GM18511 (cell line): ENCODE measurements at regions not wholly inside any gene's neighbourhood (a gene's known extent, or its start where the extent isn't known, plus 50 kb on each side); places are given as distances from the start of the nearest gene placed in this dataset.
"Not testable (repeated sequence)": the region's sequence is repeated elsewhere in the genome, so short reads cannot be mapped to it uniquely, and the experiment has no call there.

ENCODE experiments used
- ATAC-seq: cut with Tn5 transposase; IDR thresholded peaks from one replicate; pipeline ENCODE4 v1.9.1; 2021; ENCODE audit warnings: mild to moderate bottlenecking, moderate library complexity; ENCODE audit not compliant: unreplicated experiment

GRCh38 chrX:101823236-101823635, 108.6 kb downstream of the ZMAT1 start:
- ATAC-seq, result no peak

- not testable (repeated sequence) for ATAC-seq
Observed at GRCh38 chrX:101817739-101818138, 114.1 kb downstream of the ZMAT1 start.

GRCh38 chrX:101813200-101813599, 118.6 kb downstream of the ZMAT1 start:
- ATAC-seq, result no peak

GRCh38 chrX:101803451-101803850, 128.4 kb downstream of the ZMAT1 start:
- no peak for ATAC-seq

GRCh38 chrX:101799387-101799786, 132.4 kb downstream of the ZMAT1 start:
- peak; percentile 100 for ATAC-seq

- no peak for ATAC-seq
Observed at GRCh38 chrX:101787934-101788333, 128.3 kb upstream of the ARMCX2 start.

GRCh38 chrX:101785142-101785541, 125.5 kb upstream of the ARMCX2 start:
- no peak for ATAC-seq

GRCh38 chrX:101780421-101780820, 120.8 kb upstream of the ARMCX2 start:
- ATAC-seq, result not testable (repeated sequence)

GRCh38 chrX:101774340-101774739, 114.7 kb upstream of the ARMCX2 start:
- peak; percentile 99 for ATAC-seq

GRCh38 chrX:101764538-101764937, 104.9 kb upstream of the ARMCX2 start:
- no peak for ATAC-seq

GRCh38 chrX:101759000-101759399, 99.3 kb upstream of the ARMCX2 start:
- no peak for ATAC-seq

GRCh38 chrX:101750744-101751143, 91.1 kb upstream of the ARMCX2 start:
- no peak for ATAC-seq

GRCh38 chrX:101749436-101749835, 89.8 kb upstream of the ARMCX2 start:
- ATAC-seq, result no peak

- no peak for ATAC-seq
Observed at GRCh38 chrX:101745046-101745445, 85.4 kb upstream of the ARMCX2 start.

GRCh38 chrX:101744085-101744484, 84.4 kb upstream of the ARMCX2 start:
- ATAC-seq, result no peak

- no peak for ATAC-seq
Observed at GRCh38 chrX:101740642-101741041, 81.0 kb upstream of the ARMCX2 start.

- not testable (repeated sequence) for ATAC-seq
Observed at GRCh38 chrX:101738867-101739266, 79.2 kb upstream of the ARMCX2 start.

- ATAC-seq, result not testable (repeated sequence)
Observed at GRCh38 chrX:101738411-101738810, 78.8 kb upstream of the ARMCX2 start.

GRCh38 chrX:101736651-101737050, 77.0 kb upstream of the ARMCX2 start:
- no peak for ATAC-seq

- ATAC-seq, result no peak
Observed at GRCh38 chrX:101732870-101733269, 73.2 kb upstream of the ARMCX2 start.

- no peak for ATAC-seq
Observed at GRCh38 chrX:101729986-101730385, 70.3 kb upstream of the ARMCX2 start.
